Retinal pigment epithelial cell (primary cell): ENCODE measurements at regions not wholly inside any gene's neighbourhood (a gene's known extent, or its start where the extent isn't known, plus 50 kb on each side); places are given as distances from the start of the nearest gene placed in this dataset.

Source experiments
- DNase-seq: peaks from one replicate; pipeline ENCODE4 v3.0.0-alpha.2; 2010; ENCODE audit warnings: low read depth
- H3K4me3 ChIP-seq: 2 replicates; pipeline ENCODE4 v1.5.1; 2011; ENCODE audit warnings: mild to moderate bottlenecking, low read length, control low read depth, moderate library complexity
- TF ChIP-seq, protein P1 (sequence below): conservative IDR thresholded peaks from 2 replicates; pipeline ENCODE4 v1.5.1; 2011; ENCODE audit warnings: low read depth, low read length, control low read depth, inconsistent platforms

DNA sequence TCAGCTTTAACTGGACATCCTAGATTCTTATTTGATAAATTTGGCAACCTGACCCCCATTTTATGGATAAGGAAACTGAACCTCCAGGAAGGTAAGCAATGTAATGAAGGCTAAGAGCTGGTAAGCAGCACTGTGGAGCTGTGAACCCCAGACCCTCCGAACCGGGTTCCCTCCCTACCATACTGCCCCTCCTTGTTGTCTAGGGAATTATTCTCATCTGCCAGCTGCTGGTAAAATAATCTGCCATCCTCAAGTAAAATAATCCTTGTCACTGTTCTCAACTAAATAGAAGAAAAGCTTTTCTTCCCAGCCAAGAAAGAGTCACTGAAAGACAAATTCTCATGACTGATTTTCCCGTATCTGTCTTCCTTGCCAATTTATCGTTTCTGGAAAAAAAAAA is 55.8 kb upstream of the PRDX6 start:
- no peak overlapping the region for H3K4me3 ChIP-seq
- DNase-seq, result no peak
- TF ChIP-seq, protein P1, sequence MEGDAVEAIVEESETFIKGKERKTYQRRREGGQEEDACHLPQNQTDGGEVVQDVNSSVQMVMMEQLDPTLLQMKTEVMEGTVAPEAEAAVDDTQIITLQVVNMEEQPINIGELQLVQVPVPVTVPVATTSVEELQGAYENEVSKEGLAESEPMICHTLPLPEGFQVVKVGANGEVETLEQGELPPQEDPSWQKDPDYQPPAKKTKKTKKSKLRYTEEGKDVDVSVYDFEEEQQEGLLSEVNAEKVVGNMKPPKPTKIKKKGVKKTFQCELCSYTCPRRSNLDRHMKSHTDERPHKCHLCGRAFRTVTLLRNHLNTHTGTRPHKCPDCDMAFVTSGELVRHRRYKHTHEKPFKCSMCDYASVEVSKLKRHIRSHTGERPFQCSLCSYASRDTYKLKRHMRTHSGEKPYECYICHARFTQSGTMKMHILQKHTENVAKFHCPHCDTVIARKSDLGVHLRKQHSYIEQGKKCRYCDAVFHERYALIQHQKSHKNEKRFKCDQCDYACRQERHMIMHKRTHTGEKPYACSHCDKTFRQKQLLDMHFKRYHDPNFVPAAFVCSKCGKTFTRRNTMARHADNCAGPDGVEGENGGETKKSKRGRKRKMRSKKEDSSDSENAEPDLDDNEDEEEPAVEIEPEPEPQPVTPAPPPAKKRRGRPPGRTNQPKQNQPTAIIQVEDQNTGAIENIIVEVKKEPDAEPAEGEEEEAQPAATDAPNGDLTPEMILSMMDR, result no peak

DNA sequence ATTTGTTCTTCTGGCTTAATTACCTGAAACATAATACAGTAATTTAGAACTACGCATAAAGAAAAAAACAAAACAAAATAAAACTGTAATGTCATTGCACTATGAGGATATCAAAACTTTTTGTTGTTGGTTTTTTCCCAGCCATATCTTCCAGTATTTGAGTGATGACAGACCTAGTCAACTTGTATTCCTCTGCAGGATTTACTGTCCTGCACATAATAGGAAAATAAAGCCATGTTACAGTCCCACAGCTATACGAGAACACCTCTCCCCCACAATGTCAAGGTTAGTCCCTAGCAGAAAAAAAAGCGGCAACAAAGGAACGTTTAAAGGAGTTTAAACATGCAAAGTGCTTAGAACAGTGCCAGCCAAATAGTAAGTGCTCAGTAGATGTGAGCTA is 55.3 kb upstream of the PRDX6 start:
- no peak for DNase-seq

DNA sequence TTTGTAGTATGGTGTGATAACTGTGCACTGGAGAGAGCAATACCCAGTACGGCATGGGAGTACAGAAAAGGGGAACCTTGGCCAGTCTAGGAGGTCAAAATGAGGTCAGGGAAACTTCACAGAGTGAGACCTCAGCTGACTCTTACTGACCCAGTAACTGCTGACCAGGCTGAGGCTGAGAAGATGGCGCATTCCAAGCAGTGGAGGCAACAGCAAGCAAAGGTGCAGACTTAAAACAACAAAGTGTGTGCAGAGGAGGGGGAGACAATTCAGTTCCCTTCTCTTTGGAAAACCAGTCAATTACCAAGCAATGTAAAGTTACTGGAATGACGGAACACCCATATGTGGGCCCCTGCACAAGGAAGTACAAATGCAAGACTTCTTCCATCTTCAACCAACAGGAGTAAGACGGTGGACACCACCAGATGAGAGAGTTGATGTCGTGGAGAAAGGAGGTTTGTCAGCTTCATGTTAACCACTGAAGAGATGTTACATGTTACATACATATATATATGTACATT is 54.6 kb upstream of the PRDX6 start:
- no peak for DNase-seq
- H3K4me3 ChIP-seq, result no peak overlapping the region
- TF ChIP-seq, protein P1, result no peak

More for the DNA sequence above, 55.3 kb upstream of the PRDX6 start:
- TF ChIP-seq, protein P1, result no peak
- no peak overlapping the region for H3K4me3 ChIP-seq

DNA sequence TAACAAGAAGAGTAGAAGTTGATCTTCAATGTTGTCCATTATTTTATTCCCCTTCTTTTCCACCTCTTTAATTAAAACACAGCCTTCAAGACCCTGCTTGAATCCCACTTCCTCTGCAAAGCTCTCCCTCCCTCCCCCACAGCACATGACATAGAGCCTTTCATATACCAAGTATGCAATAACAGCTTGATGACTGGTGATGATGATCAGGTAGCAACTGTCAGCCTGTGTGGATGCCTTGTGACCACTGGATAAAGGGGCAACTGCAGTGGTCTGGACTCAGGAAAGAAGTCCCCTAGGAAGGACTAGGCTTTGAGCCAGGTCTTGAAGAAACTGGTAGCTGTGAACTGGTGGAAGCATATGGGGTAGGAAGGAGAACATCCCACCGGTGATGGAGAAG is 53.8 kb upstream of the PRDX6 start:
- H3K4me3 ChIP-seq, result no peak overlapping the region
- no peak for DNase-seq
- TF ChIP-seq, protein P1, result no peak

DNA sequence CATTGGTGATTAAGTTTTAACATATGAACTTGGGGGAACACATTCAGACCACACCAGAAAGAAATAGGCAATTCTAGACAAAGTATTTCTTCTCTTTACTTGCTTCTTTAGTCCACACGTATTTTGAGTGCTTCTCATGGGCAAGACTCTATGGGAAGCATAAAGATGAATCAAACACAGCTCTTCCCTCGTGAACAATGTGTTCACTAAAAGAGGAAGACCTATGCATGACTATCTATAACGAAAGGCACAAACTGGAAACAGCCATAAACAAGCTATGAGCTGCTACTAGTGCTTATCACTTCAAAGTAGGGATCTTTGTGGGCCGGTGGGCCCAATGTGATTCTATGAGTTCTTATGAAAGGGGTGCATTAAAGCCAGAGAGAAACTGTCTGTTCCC is 53.0 kb upstream of the PRDX6 start:
- no peak for DNase-seq
- H3K4me3 ChIP-seq, result no peak overlapping the region
- TF ChIP-seq, protein P1, result no peak

DNA sequence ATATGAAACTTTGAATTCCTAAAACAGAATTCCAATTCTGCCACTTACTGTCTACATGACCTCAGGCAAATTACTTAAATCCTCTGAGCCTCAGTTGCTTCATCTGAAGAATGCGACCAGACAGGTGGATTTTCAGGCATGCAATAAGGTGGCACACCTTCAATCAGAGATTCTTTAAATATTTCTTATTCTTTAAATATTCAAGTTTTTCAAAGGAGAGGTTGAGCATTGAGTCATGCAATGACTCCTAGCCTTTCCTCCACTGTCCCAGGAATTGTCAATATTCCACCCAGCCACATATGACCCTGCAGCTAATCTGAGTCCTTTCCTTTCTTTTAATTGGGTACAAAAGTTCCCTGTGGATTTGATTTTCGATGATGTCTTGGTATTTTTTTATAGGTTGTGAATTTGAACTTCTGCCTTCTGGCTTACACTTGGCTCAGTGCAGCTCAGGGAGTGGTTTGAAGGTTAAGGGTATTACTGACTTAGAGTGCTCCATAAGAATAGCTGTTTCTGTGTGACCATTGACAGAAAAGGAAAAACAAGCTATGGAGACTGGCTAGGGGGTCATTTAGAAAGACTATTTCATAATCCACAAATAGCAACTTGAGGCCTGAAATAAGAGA is 52.2 kb upstream of the PRDX6 start:
- TF ChIP-seq, protein P1, result no peak
- no peak overlapping the region for H3K4me3 ChIP-seq
- no peak for DNase-seq

DNA sequence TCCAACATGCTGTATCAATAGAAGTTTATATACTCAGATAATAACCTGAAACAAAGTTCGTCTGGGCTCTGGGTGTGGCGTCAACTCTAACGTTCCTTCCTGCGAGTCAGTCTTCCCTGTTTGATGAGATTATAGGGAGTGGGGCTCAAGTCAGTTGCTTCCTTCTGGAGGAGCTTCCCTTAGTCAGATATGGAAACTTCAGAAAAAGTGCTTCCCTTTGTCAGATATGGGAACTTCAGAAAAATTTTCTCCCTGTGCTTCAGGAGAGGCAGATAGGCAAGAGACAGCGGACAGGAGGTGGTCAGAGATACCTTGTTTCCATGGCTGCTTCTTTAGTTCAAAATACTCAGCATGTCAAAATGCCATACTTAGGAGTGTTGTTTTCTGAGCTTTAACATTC is 51.1 kb upstream of the PRDX6 start:
- TF ChIP-seq, protein P1, result no peak
- H3K4me3 ChIP-seq, result no peak overlapping the region
- DNase-seq, result no peak
